HepG2 (cell line): ENCODE measurements at regions not wholly inside any gene's neighbourhood (a gene's known extent, or its start where the extent isn't known, plus 50 kb on each side); places are given as distances from the start of the nearest gene placed in this dataset.

Source experiments
- ATAC-seq: fragments of 200-7000 bp; cut with Tn5 transposase; 3 replicates; pipeline ENCODE4 v1.9.1; 2020; ENCODE audit warnings: mild to moderate bottlenecking, moderate library complexity
- BruUV-seq: library from RNA; stranded (reverse); fragments of 400-500 nt; replicated peaks from 2 replicates; lab custom pipeline; 2021; lab: Mats Ljungman, UMichigan
- CTCF ChIA-PET: fragments of 300-600 bp; formaldehyde crosslinking; extraction: SDS; loops from one replicate; lab custom pipeline; 2021; ENCODE audit warnings: low total read pairs, inconsistent platforms, low intra/inter-chr PET ratio; lab: Yijun Ruan, JAX
- POLR2A ChIA-PET: fragments of 350-600 bp; sonication (Branson Sonifier 250); formaldehyde crosslinking; loops from one replicate; lab custom pipeline; 2020; ENCODE audit warnings: antibody characterized with exemption, inconsistent platforms; lab: Yijun Ruan, JAX
- DNase-seq: peaks from one replicate; pipeline ENCODE4 v3.0.0-alpha.2; 2015; ENCODE audit warnings: low spot score
- FAIRE-seq: peaks from 3 replicates; lab custom pipeline; 2011; peaks lifted over from hg19 to GRCh38; lab: Jason Lieb, UNC
- H2AFZ ChIP-seq: one replicate; pipeline ENCODE4 v1.6.1; 2011; ENCODE audit warnings: low read length, inconsistent platforms
- H3K27ac ChIP-seq: fragments of 300-600 bp; 3 replicates; pipeline ENCODE4 v1.8.0; 2011; ENCODE audit warnings: mixed run types, mild to moderate bottlenecking, mixed read lengths, low read length, inconsistent platforms; ENCODE audit not compliant: insufficient read depth; ENCODE audit errors: extremely low read length
- H3K27me3 ChIP-seq, 2 experiments: fragments of 200-600 bp in 1 of 2; 2 replicates in 1 of 2; 3 replicates in 1 of 2; pipeline versions ENCODE4 v1.6.0 to v1.8.0; 2011; ENCODE audit warnings: low read length in 2 of 2, mild to moderate bottlenecking in 2 of 2, moderate library complexity in 2 of 2, inconsistent platforms in 1 of 2; ENCODE audit not compliant: insufficient read depth in 2 of 2, control insufficient read depth in 1 of 2
- H3K36me3 ChIP-seq, 2 experiments: fragments of 200-600 bp in 1 of 2; replicated peaks in 1 of 2; 2 replicates in 1 of 2; 3 replicates in 1 of 2; pipeline versions ENCODE4 v1.5.1 to v1.8.0; 2011; ENCODE audit warnings: low read length in 2 of 2, inconsistent platforms in 1 of 2; ENCODE audit not compliant: insufficient read depth in 2 of 2, control insufficient read depth in 1 of 2
- H3K4me1 ChIP-seq: 2 replicates; pipeline ENCODE4 v1.5.1; 2012; ENCODE audit warnings: low read length, inconsistent platforms; ENCODE audit not compliant: insufficient read depth
- H3K4me2 ChIP-seq: 2 replicates; pipeline ENCODE4 v1.6.0; 2011; ENCODE audit warnings: low read depth, low read length, inconsistent platforms
- H3K4me3 ChIP-seq, 3 experiments: fragments of 200-600 bp in 1 of 3; sonication (generic), shearing (Covaris generic) in 1 of 3; replicated peaks in 1 of 3; 2 replicates each; pipeline ENCODE4 v1.5.1; 2011 to 2016; ENCODE audit warnings: low read length in 3 of 3, inconsistent platforms in 2 of 3, low read depth in 2 of 3, mild to moderate bottlenecking in 2 of 3, control low read depth in 1 of 3, mixed read lengths in 1 of 3; ENCODE audit not compliant: insufficient read depth in 1 of 3
- H3K79me2 ChIP-seq: one replicate; pipeline ENCODE4 v1.6.1; 2011; ENCODE audit warnings: low read length, inconsistent platforms; ENCODE audit not compliant: insufficient read depth
- H3K9ac ChIP-seq: 2 replicates; pipeline ENCODE4 v1.6.0; 2011; ENCODE audit warnings: mild to moderate bottlenecking, low read depth, low read length, inconsistent platforms; ENCODE audit not compliant: insufficient read depth
- H3K9me3 ChIP-seq: 2 replicates; pipeline ENCODE4 v1.5.1; 2012; ENCODE audit warnings: mild to moderate bottlenecking, low read length
- H4K20me1 ChIP-seq: 2 replicates; pipeline ENCODE4 v1.6.0; 2011; ENCODE audit warnings: inconsistent platforms, mild to moderate bottlenecking, low read length, moderate library complexity; ENCODE audit not compliant: insufficient read depth
- BRD4 ChIP-seq: sonication (generic); formaldehyde crosslinking; IDR thresholded peaks from 2 replicates; pipeline ENCODE4 v1.4.0; 2020; ENCODE audit warnings: missing genetic modification reagents
- DNMT3B ChIP-seq: conservative IDR thresholded peaks from 2 replicates; pipeline ENCODE4 v1.6.1; 2016; ENCODE audit warnings: missing biosample characterization, control low read depth
- ELF1 ChIP-seq: sonication (generic); formaldehyde crosslinking; IDR thresholded peaks from 2 replicates; pipeline ENCODE4 v1.4.0; 2020; ENCODE audit warnings: missing genetic modification reagents
- GRHL1 ChIP-seq: sonication (generic); formaldehyde crosslinking; conservative IDR thresholded peaks from 2 replicates; pipeline ENCODE4 v1.8.0; 2022; ENCODE audit warnings: missing genetic modification reagents
- HDAC2 ChIP-seq: sonication (generic); formaldehyde crosslinking; IDR thresholded peaks from 2 replicates; pipeline ENCODE4 v1.4.0; 2020; ENCODE audit warnings: missing genetic modification reagents
- LCORL ChIP-seq, 2 experiments: fragments of 450-650 bp in 1 of 2; sonication (generic) in 1 of 2; formaldehyde crosslinking in 1 of 2; IDR thresholded peaks; 2 replicates each; pipeline versions ENCODE4 v1.5.0 to v1.6.1; 2017 to 2020; ENCODE audit warnings: antibody characterized with exemption in 1 of 2, missing genetic modification reagents in 1 of 2
- MXI1 ChIP-seq: IDR thresholded peaks from 3 replicates; pipeline ENCODE4 v1.6.1; 2012; ENCODE audit warnings: low read depth, low read length, inconsistent platforms, borderline replicate concordance
- NFIB ChIP-seq: sonication (generic); formaldehyde crosslinking; IDR thresholded peaks from 2 replicates; pipeline ENCODE4 v1.9.0; 2021; ENCODE audit warnings: missing genetic modification reagents, mild to moderate bottlenecking, borderline replicate concordance
- PITX1 ChIP-seq: sonication (generic); formaldehyde crosslinking; IDR thresholded peaks from 2 replicates; pipeline ENCODE4 v1.5.1; 2020; ENCODE audit warnings: mild to moderate bottlenecking, missing genetic modification reagents
- RNF2 ChIP-seq: fragments of 450-650 bp; conservative IDR thresholded peaks from 2 replicates; pipeline ENCODE4 v1.6.1; 2016; ENCODE audit warnings: low read depth
- WIZ ChIP-seq: sonication (generic); formaldehyde crosslinking; IDR thresholded peaks from 2 replicates; pipeline ENCODE4 v1.5.1; 2020; ENCODE audit warnings: mild to moderate bottlenecking, missing genetic modification reagents
- ZBTB14 ChIP-seq: sonication (generic); formaldehyde crosslinking; IDR thresholded peaks from 2 replicates; pipeline ENCODE4 v1.4.0; 2020; ENCODE audit warnings: missing genetic modification reagents
- ZHX2 ChIP-seq, 2 experiments: sonication (generic) in 1 of 2; formaldehyde crosslinking in 1 of 2; IDR thresholded peaks; 2 replicates each; pipeline versions ENCODE4 v1.6.1 to v1.9.0; 2014 to 2022; ENCODE audit warnings: antibody characterized with exemption in 1 of 2, borderline replicate concordance in 1 of 2, inconsistent platforms in 1 of 2, low read depth in 1 of 2, missing genetic modification reagents in 1 of 2
- ZNF224 ChIP-seq: sonication (generic); formaldehyde crosslinking; IDR thresholded peaks from 2 replicates; pipeline ENCODE4 v1.5.0; 2020; ENCODE audit warnings: mild to moderate bottlenecking, missing genetic modification reagents
- ZNF510 ChIP-seq: sonication (generic); formaldehyde crosslinking; IDR thresholded peaks from 2 replicates; pipeline ENCODE4 v1.4.0; 2020; ENCODE audit warnings: low read depth, mild to moderate bottlenecking, missing genetic modification reagents
- ZNF713 ChIP-seq: sonication (generic); formaldehyde crosslinking; IDR thresholded peaks from 2 replicates; pipeline ENCODE4 v1.4.0; 2020; ENCODE audit warnings: mild to moderate bottlenecking, missing genetic modification reagents
- WGBS: methylation state at CpG from one replicate; pipeline ENCODE4 v1.1.6; 2017; ENCODE audit warnings: low lambda C conversion rate; 5-methylcytosine and 5-hydroxymethylcytosine counted together
- in situ Hi-C: cut with HindIII; loops from 2 replicates; pipeline ENCODE4 v1.10.0; 2017; ENCODE audit warnings: low pct_unique_long_range_greater_than_20kb; ENCODE audit not compliant: extremely low pct_ligation_motif_present
- intact Hi-C: fragments of 100-400 bp; cut with micrococcal nuclease; formaldehyde crosslinking; loops from one replicate; pipeline ENCODE4 v1.10.0; 2022; ENCODE audit not compliant: unreplicated experiment

- Histone ChIP-seq H3K9ac (no peak overlapping the region), H3K27me3 (no peaks in the 10 kb centered on the region; a peak in 1 of 5 replicates), H3K27ac (no peak overlapping the region), H4K20me1 (no peaks in the 10 kb centered on the region), H3K79me2 (no peaks in the 10 kb centered on the region), H3K4me2 (no peak overlapping the region), H3K4me3 (no peak overlapping the region), H3K9me3 (no peaks in the 10 kb centered on the region), H3K4me1 (no peaks in the 10 kb centered on the region), H2AFZ (no peak overlapping the region), H3K36me3 (no peaks in the 10 kb centered on the region)
- intact Hi-C loops: no loop called here
- no peak for TF ChIP-seq ZNF510 (CRISPR knock-in tag)
- TF ChIP-seq RNF2: no peak
- TF ChIP-seq ZNF713 (CRISPR knock-in tag): no peak
- no peak for TF ChIP-seq ZBTB14 (CRISPR knock-in tag)
- TF ChIP-seq MXI1: no peak
- TF ChIP-seq HDAC2 (CRISPR knock-in tag): no peak
- no peak for TF ChIP-seq DNMT3B (CRISPR knock-in tag)
- no peak for TF ChIP-seq BRD4
- no peak for TF ChIP-seq ZHX2 (IDR thresholded peaks at IDR 0.05; ENCODE audit: low read depth)
- TF ChIP-seq ZHX2 (CRISPR knock-in tag; IDR thresholded peaks at IDR 0.05; ENCODE audit: borderline replicate concordance): no peak
- no peak for TF ChIP-seq PITX1
- no peak for TF ChIP-seq NFIB (CRISPR knock-in tag)
- no peak for TF ChIP-seq LCORL (IDR thresholded peaks at IDR 0.05)
- TF ChIP-seq LCORL (CRISPR knock-in tag; IDR thresholded peaks at IDR 0.05): no peak
- TF ChIP-seq ZNF224 (CRISPR knock-in tag): no peak
- TF ChIP-seq GRHL1 (CRISPR knock-in tag): no peak
- no peak for TF ChIP-seq ELF1 (CRISPR knock-in tag)
- TF ChIP-seq WIZ: no peak
- no peak for DNase-seq
- CTCF ChIA-PET: no interaction called here
- in situ Hi-C loops: no loop called here
- no peak for ATAC-seq
- no peak for FAIRE-seq
- POLR2A ChIA-PET: no interaction called here
- 3% methylated on average over 2 of the region's 2 CpGs for WGBS
- BruUV-seq: no TSS peak
Measured at GRCh38 chr3:25007974-25008658, 419.9 kb upstream of the RARB start.
